ENCODE measurements at regions not wholly inside any gene's neighbourhood (a gene's known extent, or its start where the extent isn't known, plus 50 kb on each side); places are given as distances from the start of the nearest gene placed in this dataset.

- Histone ChIP-seq H2AFZ (ENCODE audit: insufficient read depth, low read depth, low read length, poor library complexity, severe bottlenecking) (no peak overlapping the region), H3K4me3 (ENCODE audit: control extremely low read depth in 1 of 5, extremely low read depth in 1 of 5, insufficient read depth in 1 of 5, low read depth in 2 of 5, low read length in 4 of 5) (no peak overlapping the region), H3K79me2 (ENCODE audit: control insufficient read depth, insufficient read depth, low read length) (no peaks in the 10 kb centered on the region), H4K20me1 (ENCODE audit: control insufficient read depth, insufficient read depth, low read length, poor library complexity, severe bottlenecking) (no peaks in the 10 kb centered on the region), H3K36me3 (replicated peaks in 1 of 2; ENCODE audit: control extremely low read depth in 1 of 2, control insufficient read depth in 1 of 2, extremely low read depth in 1 of 2, insufficient read depth in 2 of 2, low read length in 1 of 2) (no peaks in the 10 kb centered on the region), H3K9me3 (ENCODE audit: control extremely low read depth in 1 of 3, control insufficient read depth in 2 of 3, insufficient read depth in 1 of 3, low read length in 2 of 3) (peaks cover 0 to 6% (median 0%) of the 10 kb centered on the region in 3 donors), H3K4me1 (ENCODE audit: control insufficient read depth in 2 of 2, insufficient read depth in 2 of 2, low read length in 2 of 2) (no peaks in the 10 kb centered on the region), H3K9ac (ENCODE audit: low read length) (no peak overlapping the region), H3K27me3 (replicated peaks in 1 of 4; ENCODE audit: control extremely low read depth in 1 of 4, control insufficient read depth in 3 of 4, insufficient read depth in 4 of 4, low read length in 3 of 4) (no peaks in the 10 kb centered on the region), H3K27ac (ENCODE audit: low read length in 2 of 2) (no peak overlapping the region), H3K4me2 (replicated peaks; ENCODE audit: low read depth, low read length, poor library complexity, severe bottlenecking) (no peak overlapping the region)
- Mint-ChIP-seq H3K27ac (no peak overlapping the region), H3K27me3 (no peaks in the 10 kb centered on the region), H3K4me3 (no peak overlapping the region), H3K4me1 (no peaks in the 10 kb centered on the region), H3K9me3 (ENCODE audit: insufficient read depth) (peaks cover 2% of the 10 kb centered on the region)
- TF ChIP-seq, protein P1, sequence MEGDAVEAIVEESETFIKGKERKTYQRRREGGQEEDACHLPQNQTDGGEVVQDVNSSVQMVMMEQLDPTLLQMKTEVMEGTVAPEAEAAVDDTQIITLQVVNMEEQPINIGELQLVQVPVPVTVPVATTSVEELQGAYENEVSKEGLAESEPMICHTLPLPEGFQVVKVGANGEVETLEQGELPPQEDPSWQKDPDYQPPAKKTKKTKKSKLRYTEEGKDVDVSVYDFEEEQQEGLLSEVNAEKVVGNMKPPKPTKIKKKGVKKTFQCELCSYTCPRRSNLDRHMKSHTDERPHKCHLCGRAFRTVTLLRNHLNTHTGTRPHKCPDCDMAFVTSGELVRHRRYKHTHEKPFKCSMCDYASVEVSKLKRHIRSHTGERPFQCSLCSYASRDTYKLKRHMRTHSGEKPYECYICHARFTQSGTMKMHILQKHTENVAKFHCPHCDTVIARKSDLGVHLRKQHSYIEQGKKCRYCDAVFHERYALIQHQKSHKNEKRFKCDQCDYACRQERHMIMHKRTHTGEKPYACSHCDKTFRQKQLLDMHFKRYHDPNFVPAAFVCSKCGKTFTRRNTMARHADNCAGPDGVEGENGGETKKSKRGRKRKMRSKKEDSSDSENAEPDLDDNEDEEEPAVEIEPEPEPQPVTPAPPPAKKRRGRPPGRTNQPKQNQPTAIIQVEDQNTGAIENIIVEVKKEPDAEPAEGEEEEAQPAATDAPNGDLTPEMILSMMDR (IDR thresholded peaks at IDR 0.05) = no peak
- no peak for TF ChIP-seq EZH2 (IDR thresholded peaks at IDR 0.05; ENCODE audit: borderline replicate concordance, insufficient read depth, low read depth, low read length, poor library complexity, severe bottlenecking)
- POLR2A ChIA-PET = no interaction called here
- no peak for ATAC-seq (ENCODE audit: low read depth)
- intact Hi-C loops (cut with micrococcal nuclease) = no loop called here
- WGBS (ENCODE audit: insufficient coverage) = 60% methylated on average over 1 of the region's 4 CpGs
- CTCF ChIA-PET = no interaction called here
- no peak for DNase-seq
These were observed 889.1 kb downstream of the AACS start for GRCh38 chr12:125954362-125954761.

DNA sequence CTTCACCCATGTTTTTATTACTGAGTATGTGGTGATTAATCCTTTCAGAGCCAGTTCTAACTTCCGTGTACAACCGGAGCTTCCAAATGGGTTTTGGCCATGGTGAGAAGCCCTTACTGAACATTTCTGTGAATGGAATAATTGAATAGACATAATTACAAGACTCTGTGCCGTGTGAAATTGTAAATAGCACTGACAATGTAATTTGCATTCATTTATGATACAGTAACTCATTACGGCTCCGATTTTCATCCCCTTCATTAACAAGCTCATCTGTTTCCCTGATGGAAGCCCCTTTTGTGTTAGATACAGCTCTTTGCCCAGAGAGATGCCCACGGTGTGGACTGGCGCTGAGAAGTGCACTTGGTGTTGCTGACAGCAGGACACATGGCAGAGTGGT, 891.0 kb downstream of the AACS start:
- Mint-ChIP-seq H3K27me3 (no peaks in the 10 kb centered on the region), H3K9me3 (ENCODE audit: insufficient read depth) (peaks cover 2% of the 10 kb centered on the region), H3K4me3 (no peak overlapping the region), H3K27ac (no peak overlapping the region), H3K4me1 (no peaks in the 10 kb centered on the region)
- Histone ChIP-seq H3K4me2 (replicated peaks; ENCODE audit: low read depth, low read length, poor library complexity, severe bottlenecking) (no peak overlapping the region), H3K79me2 (ENCODE audit: control insufficient read depth, insufficient read depth, low read length) (no peaks in the 10 kb centered on the region), H3K4me1 (ENCODE audit: control insufficient read depth in 2 of 2, insufficient read depth in 2 of 2, low read length in 2 of 2) (no peaks in the 10 kb centered on the region), H3K36me3 (replicated peaks in 1 of 2; ENCODE audit: control extremely low read depth in 1 of 2, control insufficient read depth in 1 of 2, extremely low read depth in 1 of 2, insufficient read depth in 2 of 2, low read length in 1 of 2) (no peaks in the 10 kb centered on the region), H2AFZ (ENCODE audit: insufficient read depth, low read depth, low read length, poor library complexity, severe bottlenecking) (no peak overlapping the region), H3K9ac (ENCODE audit: low read length) (no peak overlapping the region), H3K27me3 (replicated peaks in 1 of 4; ENCODE audit: control extremely low read depth in 1 of 4, control insufficient read depth in 3 of 4, insufficient read depth in 4 of 4, low read length in 3 of 4) (no peaks in the 10 kb centered on the region), H3K9me3 (ENCODE audit: control extremely low read depth in 1 of 3, control insufficient read depth in 2 of 3, insufficient read depth in 1 of 3, low read length in 2 of 3) (peaks cover 0 to 6% (median 0%) of the 10 kb centered on the region in 3 donors), H3K4me3 (ENCODE audit: control extremely low read depth in 1 of 5, extremely low read depth in 1 of 5, insufficient read depth in 1 of 5, low read depth in 2 of 5, low read length in 4 of 5) (no peak overlapping the region), H4K20me1 (ENCODE audit: control insufficient read depth, insufficient read depth, low read length, poor library complexity, severe bottlenecking) (no peaks in the 10 kb centered on the region), H3K27ac (ENCODE audit: low read length in 2 of 2) (no peak overlapping the region)
- ChIA-PET POLR2A (no interaction called here), CTCF (no interaction called here)
- no peak for ATAC-seq (ENCODE audit: low read depth)
- 100% methylated on average over 2 of the region's 7 CpGs for WGBS (ENCODE audit: insufficient coverage)
- intact Hi-C loops (cut with micrococcal nuclease) = no loop called here
- no peak for TF ChIP-seq EZH2 (IDR thresholded peaks at IDR 0.05; ENCODE audit: borderline replicate concordance, insufficient read depth, low read depth, low read length, poor library complexity, severe bottlenecking)
- TF ChIP-seq, protein P1 (IDR thresholded peaks at IDR 0.05) = no peak
- DNase-seq = no peak

Data from B cell (primary cell).